Endothelial cell (in vitro differentiated cells): ENCODE measurements at regions not wholly inside any gene's neighbourhood (a gene's known extent, or its start where the extent isn't known, plus 50 kb on each side); places are given as distances from the start of the nearest gene placed in this dataset.
"Not testable (repeated sequence)": the region's sequence is repeated elsewhere in the genome, so short reads cannot be mapped to it uniquely, and the experiment has no call there.

Experiments
- DNase-seq: peaks from one replicate; pipeline ENCODE4 v3.0.0; 2021; ENCODE audit warnings: low spot score
- H3K27ac Mint-ChIP-seq: one replicate; pipeline ENCODE4 v1.8.0; 2021; ENCODE audit warnings: mixed read lengths, inconsistent platforms; ENCODE audit not compliant: unreplicated experiment
- H3K27me3 Mint-ChIP-seq: one replicate; pipeline ENCODE4 v1.8.0; 2021; ENCODE audit warnings: mild to moderate bottlenecking, moderate library complexity, mixed read lengths, inconsistent platforms; ENCODE audit not compliant: unreplicated experiment
- H3K36me3 Mint-ChIP-seq: one replicate; pipeline ENCODE4 v1.8.0; 2021; ENCODE audit warnings: mild to moderate bottlenecking, low read depth, mixed read lengths, inconsistent platforms; ENCODE audit not compliant: unreplicated experiment
- H3K4me1 Mint-ChIP-seq: one replicate; pipeline ENCODE4 v1.8.0; 2021; ENCODE audit warnings: mild to moderate bottlenecking, mixed read lengths, inconsistent platforms; ENCODE audit not compliant: unreplicated experiment
- H3K4me3 Mint-ChIP-seq: one replicate; pipeline ENCODE4 v1.8.0; 2021; ENCODE audit warnings: mild to moderate bottlenecking, mixed read lengths, inconsistent platforms; ENCODE audit not compliant: unreplicated experiment
- H3K9me3 Mint-ChIP-seq: one replicate; pipeline ENCODE4 v1.8.0; 2021; ENCODE audit warnings: mixed read lengths, inconsistent platforms; ENCODE audit not compliant: unreplicated experiment
- CTCF ChIP-seq: fragments of 200-600 bp; sonication (generic); IDR thresholded peaks from one replicate; pipeline ENCODE4 v1.5.0; 2021; ENCODE audit warnings: antibody characterized with exemption; ENCODE audit not compliant: unreplicated experiment

- TF ChIP-seq CTCF: no peak
- Mint-ChIP-seq H3K4me3 (no peak overlapping the region), H3K9me3 (no peaks in the 10 kb centered on the region), H3K4me1 (no peaks in the 10 kb centered on the region), H3K27me3 (no peaks in the 10 kb centered on the region), H3K36me3 (no peaks in the 10 kb centered on the region), H3K27ac (no peak overlapping the region)
- DNase-seq: no peak
These were observed 765.4 kb upstream of the SPRY2 start for GRCh38 chr13:81106348-81106747.

GRCh38 chr13:81104035-81104715 is 763.2 kb upstream of the SPRY2 start:
- no peaks in the 10 kb centered on the region for H3K9me3 Mint-ChIP-seq
- no peak for TF ChIP-seq CTCF
- no peak overlapping the region for H3K4me3 Mint-ChIP-seq
- H3K27ac Mint-ChIP-seq: no peak overlapping the region
- no peak for DNase-seq
- no peaks in the 10 kb centered on the region for H3K36me3 Mint-ChIP-seq
- H3K4me1 Mint-ChIP-seq: no peaks in the 10 kb centered on the region
- no peaks in the 10 kb centered on the region for H3K27me3 Mint-ChIP-seq

- H3K36me3 Mint-ChIP-seq, H3K27me3 Mint-ChIP-seq, H3K27ac Mint-ChIP-seq, H3K9me3 Mint-ChIP-seq, H3K4me3 Mint-ChIP-seq, H3K4me1 Mint-ChIP-seq, DNase-seq: not testable (repeated sequence)
These were observed 761.1 kb upstream of the SPRY2 start for GRCh38 chr13:81102066-81102465.

- H3K27ac Mint-ChIP-seq: no peak overlapping the region
- TF ChIP-seq CTCF: no peak
- no peak overlapping the region for H3K4me3 Mint-ChIP-seq
- no peaks in the 10 kb centered on the region for H3K4me1 Mint-ChIP-seq
- H3K27me3 Mint-ChIP-seq: no peaks in the 10 kb centered on the region
- DNase-seq: no peak
- no peaks in the 10 kb centered on the region for H3K9me3 Mint-ChIP-seq
- H3K36me3 Mint-ChIP-seq: no peaks in the 10 kb centered on the region
These were observed 748.6 kb upstream of the SPRY2 start for GRCh38 chr13:81089371-81090157.

- no peak overlapping the region for H3K27ac Mint-ChIP-seq
- TF ChIP-seq CTCF: no peak
- no peak for DNase-seq
- no peaks in the 10 kb centered on the region for H3K9me3 Mint-ChIP-seq
- peaks cover 2% of the 10 kb centered on the region for H3K4me1 Mint-ChIP-seq
- H3K36me3 Mint-ChIP-seq: no peaks in the 10 kb centered on the region
- H3K27me3 Mint-ChIP-seq: peaks cover 1% of the 10 kb centered on the region
- no peak overlapping the region for H3K4me3 Mint-ChIP-seq
These were observed 740.1 kb upstream of the SPRY2 start for GRCh38 chr13:81080911-81081454.
